Suprapubic skin (tissue), 4 donors: ENCODE measurements at regions not wholly inside any gene's neighbourhood (a gene's known extent, or its start where the extent isn't known, plus 50 kb on each side); places are given as distances from the start of the nearest gene placed in this dataset.

ENCODE experiments used
- CTCF ChIP-seq, 2 donors: fragments of 200-600 bp in 1 of 2; fragments of 450-650 bp in 1 of 2; sonication (generic) in 1 of 2; IDR thresholded peaks; one replicate each; pipeline ENCODE4 v1.5.1; 2016 to 2019; ENCODE audit warnings: antibody characterized with exemption in 2 of 2, mild to moderate bottlenecking in 1 of 2, moderate library complexity in 1 of 2
- POLR2A ChIP-seq, 2 donors: fragments of 450-650 bp; IDR thresholded peaks; one replicate each; pipeline ENCODE4 v1.6.1; 2017; ENCODE audit warnings: antibody characterized with exemption in 2 of 2, mild to moderate bottlenecking in 2 of 2, moderate library complexity in 2 of 2
- POLR2AphosphoS5 ChIP-seq, 3 donors: sonication (generic); formaldehyde crosslinking; IDR thresholded peaks; one replicate each; pipeline ENCODE4 v1.6.1; 2017; ENCODE audit warnings: antibody characterized with exemption in 3 of 3

- TF ChIP-seq CTCF (IDR thresholded peaks at IDR 0.05) (no peak), POLR2AphosphoS5 (IDR thresholded peaks at IDR 0.05) (no peak), POLR2A (IDR thresholded peaks at IDR 0.05) (no peak)
Observed at GRCh38 chr13:18236528-18236815, 945.2 kb downstream of the TUBA3C start.
